ENCODE measurements at regions not wholly inside any gene's neighbourhood (a gene's known extent, or its start where the extent isn't known, plus 50 kb on each side); places are given as distances from the start of the nearest gene placed in this dataset.
A peak's percentile ranks its signal among the peaks of the same experiment; 100 is the strongest.

DNA sequence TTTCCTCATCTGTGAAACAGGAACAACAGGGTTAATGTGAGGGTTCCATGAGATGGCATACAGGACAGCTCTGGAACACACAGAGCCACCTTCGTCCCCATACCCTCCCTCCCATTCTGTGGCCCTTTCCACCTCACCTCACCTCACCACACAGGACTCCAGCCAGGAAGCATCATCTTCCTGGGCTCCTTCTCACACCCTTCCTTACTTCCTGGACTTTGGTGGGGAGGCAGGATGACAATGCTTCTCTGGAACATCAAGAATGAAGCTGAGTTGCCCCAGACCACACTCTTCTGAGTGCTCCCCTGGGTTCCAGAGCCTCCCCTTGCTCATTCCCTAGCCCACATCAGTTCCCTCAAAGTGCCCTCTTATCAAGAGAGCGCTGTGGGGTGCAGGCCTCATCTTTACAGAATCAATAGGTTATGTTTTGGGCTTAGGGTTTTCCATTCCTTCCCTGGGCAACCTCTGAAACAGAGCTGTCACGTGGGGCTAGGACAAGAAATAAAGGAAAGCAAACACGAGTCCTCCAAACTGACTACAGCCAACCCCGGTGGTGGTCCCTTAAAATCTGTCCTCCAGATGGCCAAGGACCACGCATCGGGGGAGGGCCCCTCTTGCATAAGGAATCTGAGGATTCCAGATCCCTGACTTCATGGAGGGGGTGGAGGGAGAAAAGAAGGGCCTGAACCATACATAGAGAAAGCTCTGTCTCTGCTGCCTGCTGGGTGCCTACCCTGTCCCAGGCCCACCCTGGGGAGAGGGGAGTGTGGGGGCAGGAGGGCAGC is 74.4 kb upstream of the ATP6AP2 start:
- no peaks in the 10 kb centered on the region; a peak in 1 of 4 replicates for H3K4me1 ChIP-seq (ENCODE audit: control insufficient read depth in 1 of 2, insufficient read depth in 2 of 2, low read depth in 1 of 2, low read length in 1 of 2)
- no peak overlapping the region for H3K27ac ChIP-seq (ENCODE audit: low read depth in 2 of 2, low read length in 1 of 2)
- no peak for DNase-seq
- no peaks in the 10 kb centered on the region for H3K36me3 ChIP-seq (replicated peaks in 1 of 2; ENCODE audit: control insufficient read depth in 1 of 2, insufficient read depth in 2 of 2, low read length in 1 of 2)
- POLR2A ChIA-PET: no interaction called here
- no peak overlapping the region for H3K4me2 ChIP-seq
- peaks cover 18% of the 10 kb centered on the region; the same call in 1 of the 2 replicates for H3K27me3 ChIP-seq (ENCODE audit: insufficient read depth)
- no peak overlapping the region for H2AFZ ChIP-seq (ENCODE audit: low read depth)
- no peaks in the 10 kb centered on the region for H3K79me2 ChIP-seq (ENCODE audit: insufficient read depth)
- no peaks in the 10 kb centered on the region for H3K9me3 ChIP-seq
- no peak overlapping the region for H3K4me3 ChIP-seq (ENCODE audit: low read depth in 2 of 2, low read length in 1 of 2)
- no peaks in the 10 kb centered on the region for H3F3A ChIP-seq (replicated peaks; ENCODE audit: insufficient read depth)
- no peaks in the 10 kb centered on the region for H3K9me2 ChIP-seq
- H4K20me1 ChIP-seq (ENCODE audit: insufficient read depth): no peaks in the 10 kb centered on the region
- H3K9ac ChIP-seq: no peak overlapping the region
- CTCF ChIA-PET: interaction anchor here (0.7 kb wide), 1 partner anchor 10 kb away, joined by 3 read pairs; no protein-coding TSS in a partner anchor
- 43% methylated on average over 7 of the region's 7 CpGs for WGBS (ENCODE audit: low lambda C conversion rate)
- no peak for TF ChIP-seq MXI1 (IDR thresholded peaks at IDR 0.05; ENCODE audit: low read depth, low read length)
- no peak for TF ChIP-seq FOXM1 (IDR thresholded peaks at IDR 0.05; ENCODE audit: low read depth)
- TF ChIP-seq GATA2 (CRISPR knock-in tag; IDR thresholded peaks at IDR 0.05): no peak
- TF ChIP-seq TCF12 (IDR thresholded peaks at IDR 0.05): no peak
- no peak for TF ChIP-seq FOSL2 (IDR thresholded peaks at IDR 0.05; ENCODE audit: borderline replicate concordance, low read depth)
- no peak for TF ChIP-seq MEF2A (IDR thresholded peaks at IDR 0.05; ENCODE audit: borderline replicate concordance, low read depth)
- TF ChIP-seq RFX5 (IDR thresholded peaks at IDR 0.05; ENCODE audit: low read length): no peak
- TF ChIP-seq SMC3 (IDR thresholded peaks at IDR 0.05; ENCODE audit: low read depth, low read length): no peak
- no peak for TF ChIP-seq TAF1 (IDR thresholded peaks at IDR 0.05; ENCODE audit: borderline replicate concordance, low read depth, low read length)
- no peak for TF ChIP-seq JUND (IDR thresholded peaks at IDR 0.05)
- TF ChIP-seq ELF1 (IDR thresholded peaks at IDR 0.05): no peak
- TF ChIP-seq RAD21 (IDR thresholded peaks at IDR 0.05; ENCODE audit: low read length): no peak

DNA sequence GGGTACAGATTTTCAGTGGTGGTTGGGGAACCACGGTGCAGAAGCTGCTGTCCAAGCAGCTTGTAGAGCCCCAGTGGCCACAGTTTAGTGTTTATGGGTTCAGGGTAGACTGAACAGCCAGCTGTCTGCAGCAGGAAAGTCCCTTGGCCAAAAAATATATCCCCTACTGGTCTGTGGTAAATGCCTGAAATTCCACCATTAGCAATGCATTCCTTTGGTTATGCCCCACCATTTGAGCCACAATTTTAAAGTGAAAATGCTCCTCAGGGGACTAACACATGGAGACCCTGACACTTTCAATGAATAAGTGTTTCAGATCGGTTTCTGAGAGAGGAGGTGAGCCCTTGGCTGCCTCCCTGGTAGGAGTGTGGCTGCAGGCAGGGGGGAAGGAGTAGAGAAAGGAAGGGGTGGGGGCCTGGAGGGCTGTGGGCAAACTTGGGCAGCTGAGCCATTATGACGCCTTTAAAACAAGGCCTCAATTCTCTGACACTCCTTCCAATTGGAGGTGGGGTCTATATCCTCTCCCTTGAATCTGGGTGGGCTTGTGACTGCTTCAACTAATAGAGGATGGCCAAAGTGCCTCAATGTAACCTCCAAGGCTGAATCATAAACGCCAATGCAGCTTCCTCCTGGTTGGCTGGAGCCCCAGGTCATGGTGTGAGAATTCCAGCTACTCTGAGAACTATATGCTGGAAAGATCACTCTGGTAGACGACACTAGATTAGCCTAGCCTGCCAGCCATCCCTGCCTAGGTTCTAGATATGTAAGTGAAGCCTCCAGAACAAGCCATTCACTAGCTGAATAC is 75.8 kb upstream of the ATP6AP2 start:
- Histone ChIP-seq H3K27me3 (ENCODE audit: insufficient read depth) (peaks cover 23% of the 10 kb centered on the region; the same call in 1 of the 2 replicates), H3K4me2 (no peak overlapping the region), H3F3A (replicated peaks; ENCODE audit: insufficient read depth) (no peaks in the 10 kb centered on the region), H2AFZ (ENCODE audit: low read depth) (no peak overlapping the region), H4K20me1 (ENCODE audit: insufficient read depth) (no peaks in the 10 kb centered on the region), H3K9me2 (no peaks in the 10 kb centered on the region), H3K9me3 (no peaks in the 10 kb centered on the region), H3K36me3 (replicated peaks in 1 of 2; ENCODE audit: control insufficient read depth in 1 of 2, insufficient read depth in 2 of 2, low read length in 1 of 2) (no peaks in the 10 kb centered on the region), H3K79me2 (ENCODE audit: insufficient read depth) (no peaks in the 10 kb centered on the region), H3K9ac (no peak overlapping the region), H3K27ac (ENCODE audit: low read depth in 2 of 2, low read length in 1 of 2) (no peak overlapping the region), H3K4me1 (ENCODE audit: control insufficient read depth in 1 of 2, insufficient read depth in 2 of 2, low read depth in 1 of 2, low read length in 1 of 2) (no peaks in the 10 kb centered on the region; a peak in 1 of 4 replicates), H3K4me3 (ENCODE audit: low read depth in 2 of 2, low read length in 1 of 2) (no peak overlapping the region)
- ChIA-PET POLR2A (no interaction called here), CTCF (no interaction called here)
- TF ChIP-seq TEAD4 (IDR thresholded peaks at IDR 0.05; ENCODE audit: borderline replicate concordance, insufficient read depth): peak; percentile 81; the same call in 1 of the 2 replicates
- no peak for TF ChIP-seq POLR2AphosphoS5 (IDR thresholded peaks at IDR 0.05; ENCODE audit: low read depth, low read length)
- peak; percentile 69 for TF ChIP-seq NFIC (IDR thresholded peaks at IDR 0.05; ENCODE audit: borderline replicate concordance)
- peak; percentile 61 for TF ChIP-seq TCF12 (IDR thresholded peaks at IDR 0.05)
- peak in 1 of 2 experiments; percentile 65; a peak in 1 of 4 replicates for TF ChIP-seq EP300 (IDR thresholded peaks at IDR 0.05; ENCODE audit: borderline replicate concordance in 1 of 2, low read depth in 1 of 2, low read length in 1 of 2)
- no peak for TF ChIP-seq FOXM1 (IDR thresholded peaks at IDR 0.05; ENCODE audit: low read depth)
- WGBS (ENCODE audit: low lambda C conversion rate): 22% methylated on average over 5 of the region's 5 CpGs
- DNase-seq: no peak

Data from SK-N-SH (cell line).